K562 (cell line): ENCODE measurements at regions not wholly inside any gene's neighbourhood (a gene's known extent, or its start where the extent isn't known, plus 50 kb on each side); places are given as distances from the start of the nearest gene placed in this dataset.

Experiments
- ATAC-seq: fragments of 200-7000 bp; cut with Tn5 transposase; 3 replicates; pipeline ENCODE4 v1.9.1; 2020; ENCODE audit warnings: moderate library complexity
- BruUV-seq: library from RNA; stranded (reverse); fragments of 400-500 nt; replicated peaks from 2 replicates; lab custom pipeline; 2021; lab: Mats Ljungman, UMichigan
- CTCF ChIA-PET: fragments of 300-600 bp; formaldehyde crosslinking; extraction: SDS; loops from one replicate; lab custom pipeline; 2021; ENCODE audit warnings: low intra/inter-chr PET ratio; lab: Yijun Ruan, JAX
- POLR2A ChIA-PET: fragments of 300-600, 350-650 bp; sonication (Branson Sonifier 250); formaldehyde crosslinking; extraction: SDS; loops from one replicate; lab custom pipeline; 2021; ENCODE audit warnings: antibody characterized with exemption, inconsistent platforms; lab: Yijun Ruan, JAX
- DNase-seq, 4 experiments: peaks; one replicate each; pipeline versions ENCODE4 v3.0.0 to v3.0.0-alpha.2; 2011 to 2018; ENCODE audit warnings: low spot score in 3 of 4, mixed read lengths in 3 of 4; ENCODE audit errors: extremely low read depth in 1 of 4
- FAIRE-seq: peaks from 2 replicates; lab custom pipeline; 2011; peaks lifted over from hg19 to GRCh38; lab: Jason Lieb, UNC
- H2AFZ ChIP-seq: 2 replicates; pipeline ENCODE4 v1.6.0; 2011; ENCODE audit warnings: low read depth, low read length, control low read depth, inconsistent platforms
- H3K27ac ChIP-seq: fragments of 200-600 bp; 3 replicates; pipeline ENCODE4 v1.8.0; 2011; ENCODE audit warnings: low read depth, mild to moderate bottlenecking, control low read depth, inconsistent platforms, low read length, moderate library complexity, mixed read lengths; ENCODE audit errors: extremely low read depth
- H3K27me3 ChIP-seq, 2 experiments: fragments of 300-600 bp in 1 of 2; 2 replicates in 1 of 2; 3 replicates in 1 of 2; pipeline versions ENCODE4 v1.6.0 to v1.8.0; 2011; ENCODE audit warnings: inconsistent platforms in 2 of 2, low read length in 2 of 2, mild to moderate bottlenecking in 1 of 2, mixed read lengths in 1 of 2, moderate library complexity in 1 of 2; ENCODE audit not compliant: control insufficient read depth in 2 of 2, insufficient read depth in 2 of 2
- H3K36me3 ChIP-seq: fragments of 300-600 bp; 3 replicates; pipeline ENCODE4 v1.8.0; 2011; ENCODE audit warnings: mild to moderate bottlenecking, low read length, inconsistent platforms; ENCODE audit not compliant: control insufficient read depth, insufficient read depth
- H3K4me1 ChIP-seq, 2 experiments: fragments of 200-600 bp in 1 of 2; replicated peaks in 1 of 2; 2 replicates in 1 of 2; 3 replicates in 1 of 2; pipeline versions ENCODE4 v1.5.1 to v1.8.0; 2011; ENCODE audit warnings: inconsistent platforms in 2 of 2, low read length in 2 of 2, mild to moderate bottlenecking in 1 of 2, mixed read lengths in 1 of 2, moderate library complexity in 1 of 2; ENCODE audit not compliant: control insufficient read depth in 2 of 2, insufficient read depth in 2 of 2
- H3K4me2 ChIP-seq: 2 replicates; pipeline ENCODE4 v1.6.1; 2011; ENCODE audit warnings: low read length, control low read depth, inconsistent platforms, mixed read lengths; ENCODE audit not compliant: insufficient read depth
- H3K4me3 ChIP-seq: fragments of 200-600 bp; sonication (generic), shearing (Covaris generic); 2 replicates; pipeline ENCODE4 v1.5.1; 2016; ENCODE audit warnings: control low read depth, inconsistent platforms
- H3K79me2 ChIP-seq: fragments of 200-600 bp; 3 replicates; pipeline ENCODE4 v1.8.0; 2011; ENCODE audit warnings: low read length, inconsistent platforms; ENCODE audit not compliant: control insufficient read depth, insufficient read depth
- H3K9ac ChIP-seq, 2 experiments: 2 replicates each; pipeline versions ENCODE4 v1.6.0 to v1.6.1; 2011; ENCODE audit warnings: low read depth in 2 of 2, low read length in 2 of 2, control low read depth in 1 of 2, inconsistent platforms in 1 of 2, mild to moderate bottlenecking in 1 of 2, mixed read lengths in 1 of 2; ENCODE audit not compliant: insufficient read depth in 1 of 2
- H3K9me1 ChIP-seq: one replicate; pipeline ENCODE4 v1.6.0; 2011; ENCODE audit warnings: inconsistent platforms, mild to moderate bottlenecking, low read length, moderate library complexity; ENCODE audit not compliant: control insufficient read depth, insufficient read depth
- H3K9me3 ChIP-seq: replicated peaks from 2 replicates; pipeline ENCODE4 v1.5.1; 2011; ENCODE audit warnings: low read depth, low read length, inconsistent platforms; ENCODE audit not compliant: control insufficient read depth, insufficient read depth
- H4K20me1 ChIP-seq: replicated peaks from 2 replicates; pipeline ENCODE4 v1.6.1; 2011; ENCODE audit warnings: low read length, inconsistent platforms, mixed read lengths; ENCODE audit not compliant: control insufficient read depth, insufficient read depth
- FOS ChIP-seq: IDR thresholded peaks from 3 replicates; pipeline ENCODE4 v1.6.1; 2011; ENCODE audit not compliant: insufficient read length; ENCODE audit errors: extremely low read depth
- FOXJ3 ChIP-seq: sonication (generic); formaldehyde crosslinking; IDR thresholded peaks from 2 replicates; pipeline ENCODE4 v1.4.0; 2020; ENCODE audit warnings: mild to moderate bottlenecking, missing genetic modification reagents
- FOXK1 ChIP-seq: sonication (generic); formaldehyde crosslinking; IDR thresholded peaks from 2 replicates; pipeline ENCODE4 v1.8.0; 2022; ENCODE audit warnings: missing genetic modification reagents, mild to moderate bottlenecking, borderline replicate concordance
- HMG20A ChIP-seq: fragments of 450-650 bp; formaldehyde crosslinking; conservative IDR thresholded peaks from 2 replicates; pipeline ENCODE4 v1.4.0; 2020; ENCODE audit warnings: mild to moderate bottlenecking, mixed read lengths
- MCM3 ChIP-seq: fragments of 450-650 bp; IDR thresholded peaks from 2 replicates; pipeline ENCODE4 v1.6.1; 2016
- NCOA6 ChIP-seq: fragments of 450-650 bp; IDR thresholded peaks from 2 replicates; pipeline ENCODE4 v1.6.1; 2017; ENCODE audit warnings: mild to moderate bottlenecking
- PCBP2 ChIP-seq: fragments of 200-400 bp; formaldehyde crosslinking; IDR thresholded peaks from 2 replicates; pipeline ENCODE4 v1.6.1; 2018; ENCODE audit warnings: low read length, low read depth, mild to moderate bottlenecking, moderate library complexity; ENCODE audit not compliant: poor library complexity, severe bottlenecking
- POLR3A ChIP-seq: IDR thresholded peaks from 2 replicates; pipeline ENCODE4 v1.6.1; 2011; ENCODE audit warnings: borderline replicate concordance, mild to moderate bottlenecking, moderate library complexity; ENCODE audit not compliant: insufficient read length, insufficient read depth; ENCODE audit errors: extremely low read depth
- PRPF4 ChIP-seq: fragments of 200-400 bp; formaldehyde crosslinking; IDR thresholded peaks from one replicate; pipeline ENCODE4 v1.6.1; 2017; ENCODE audit warnings: low read length, low read depth, mild to moderate bottlenecking; ENCODE audit not compliant: insufficient read depth, poor library complexity, severe bottlenecking
- SMAD3 ChIP-seq: fragments of 450-650 bp; formaldehyde crosslinking; conservative IDR thresholded peaks from 2 replicates; pipeline ENCODE4 v1.4.0; 2020; ENCODE audit warnings: mild to moderate bottlenecking
- THRAP3 ChIP-seq: fragments of 450-650 bp; IDR thresholded peaks from 2 replicates; pipeline ENCODE4 v1.6.1; 2016; ENCODE audit warnings: mild to moderate bottlenecking, inconsistent platforms, borderline replicate concordance
- TRIM28 ChIP-seq: fragments of 450-650 bp; IDR thresholded peaks from 2 replicates; pipeline ENCODE4 v1.6.1; 2017
- ZBTB17 ChIP-seq: fragments of 450-650 bp; formaldehyde crosslinking; IDR thresholded peaks from 2 replicates; pipeline ENCODE4 v1.4.0; 2020; ENCODE audit warnings: mild to moderate bottlenecking
- ZBTB9 ChIP-seq: fragments of 450-650 bp; formaldehyde crosslinking; IDR thresholded peaks from 2 replicates; pipeline ENCODE4 v1.4.0; 2020; ENCODE audit warnings: mild to moderate bottlenecking, moderate library complexity
- ZC3H8 ChIP-seq: fragments of 450-650 bp; IDR thresholded peaks from 2 replicates; pipeline ENCODE4 v1.6.1; 2017
- ZNF280B ChIP-seq: fragments of 250-450 bp; sonication (Bioruptor Pico); IDR thresholded peaks from 2 replicates; pipeline ENCODE4 v1.5.1; 2021; ENCODE audit warnings: mild to moderate bottlenecking
- ZNF41 ChIP-seq: fragments of 250-450 bp; sonication (Bioruptor Pico); conservative IDR thresholded peaks from 2 replicates; pipeline ENCODE4 v1.4.0; 2020; ENCODE audit warnings: mild to moderate bottlenecking
- WGBS: fragments of 100-300 bp; shearing (Covaris generic); methylation state at CpG from one replicate; pipeline ENCODE4 v1.1.6; 2016; ENCODE audit warnings: low coverage, mixed read lengths; ENCODE audit not compliant: insufficient coverage; ENCODE audit errors: missing lambda C conversion rate; 5-methylcytosine and 5-hydroxymethylcytosine counted together
- in situ Hi-C: fragments of 300-500 bp; cut with MboI; formaldehyde crosslinking; loops from 4 replicates; pipeline ENCODE4 v1.15.0; 2018; ENCODE audit warnings: inconsistent platforms, mixed read lengths
- intact Hi-C: fragments of 100-400 bp; cut with micrococcal nuclease; formaldehyde crosslinking; loops from 2 replicates; pipeline ENCODE4 v1.14.2; 2022

- TF ChIP-seq TRIM28 (no peak), FOXK1 (CRISPR knock-in tag) (no peak), POLR3A (no peak), PCBP2 (no peak), HMG20A (CRISPR knock-in tag) (no peak), NCOA6 (no peak), ZBTB17 (no peak), MCM3 (no peak), SMAD3 (no peak), ZNF280B (CRISPR knock-in tag) (no peak)
Measured at GRCh38 chr3:72230774-72231379, 445.9 kb upstream of the PROK2 start (continued).

- Histone ChIP-seq H3K9me1 (no peaks in the 10 kb centered on the region), H3K27me3 (no peaks in the 10 kb centered on the region), H3K79me2 (no peaks in the 10 kb centered on the region), H3K4me3 (no peak overlapping the region), H2AFZ (no peak overlapping the region), H3K27ac (no peak overlapping the region), H3K4me2 (no peak overlapping the region), H3K36me3 (no peaks in the 10 kb centered on the region), H3K9me3 (no peaks in the 10 kb centered on the region), H4K20me1 (no peaks in the 10 kb centered on the region), H3K9ac (no peak overlapping the region), H3K4me1 (peaks cover 0 to 15% of the 10 kb centered on the region in 2 experiments; a peak in 3 of 5 replicates)
- no peak for TF ChIP-seq ZC3H8
- no peak for TF ChIP-seq PRPF4
- no peak for TF ChIP-seq FOS
- no peak for TF ChIP-seq FOXJ3 (CRISPR knock-in tag)
- TF ChIP-seq THRAP3 = no peak
- no peak for TF ChIP-seq ZBTB9
- TF ChIP-seq ZNF41 (CRISPR knock-in tag) = no peak
- FAIRE-seq (no peak), DNase-seq (no peak), ATAC-seq (no peak)
- CTCF ChIA-PET = no interaction called here
- intact Hi-C loops (no loop called here), in situ Hi-C loops (no loop called here)
- BruUV-seq = no TSS peak
- 62% methylated on average over 2 of the region's 4 CpGs for WGBS
- POLR2A ChIA-PET = no interaction called here
Measured at GRCh38 chr3:72229952-72230351, 445.0 kb upstream of the PROK2 start.
